Type B pancreatic cell (in vitro differentiated cells): ENCODE measurements at regions not wholly inside any gene's neighbourhood (a gene's known extent, or its start where the extent isn't known, plus 50 kb on each side); places are given as distances from the start of the nearest gene placed in this dataset.

Experiments
- DNase-seq: peaks from one replicate; pipeline ENCODE4 v3.0.0; 2021; ENCODE audit warnings: mixed read lengths; ENCODE audit not compliant: unreplicated experiment; ENCODE audit errors: extremely low spot score
- H3K27ac Mint-ChIP-seq: 2 replicates; pipeline ENCODE4 v1.8.0; 2021; ENCODE audit warnings: mild to moderate bottlenecking, mixed read lengths
- H3K27me3 Mint-ChIP-seq: 2 replicates; pipeline ENCODE4 v1.8.0; 2021; ENCODE audit warnings: mixed read lengths
- H3K36me3 Mint-ChIP-seq: 2 replicates; pipeline ENCODE4 v1.8.0; 2021; ENCODE audit warnings: mixed read lengths
- H3K4me1 Mint-ChIP-seq: one replicate; pipeline ENCODE4 v1.8.0; 2021; ENCODE audit warnings: mixed read lengths; ENCODE audit not compliant: unreplicated experiment
- H3K4me3 Mint-ChIP-seq: 2 replicates; pipeline ENCODE4 v1.8.0; 2021; ENCODE audit warnings: mild to moderate bottlenecking, mixed read lengths
- H3K9me3 Mint-ChIP-seq: 2 replicates; pipeline ENCODE4 v1.8.0; 2021; ENCODE audit warnings: mixed read lengths
- CTCF ChIP-seq: fragments of 200-600 bp; sonication (generic); conservative IDR thresholded peaks from 2 replicates; pipeline ENCODE4 v1.5.0; 2021; ENCODE audit warnings: antibody characterized with exemption, mild to moderate bottlenecking

GRCh38 chr12:105936496-105936895 lies 202.3 kb downstream of the NUAK1 start:
- no peak overlapping the region for H3K4me3 Mint-ChIP-seq
- no peak overlapping the region for H3K27ac Mint-ChIP-seq
- H3K36me3 Mint-ChIP-seq = no peaks in the 10 kb centered on the region
- DNase-seq = no peak
- no peaks in the 10 kb centered on the region for H3K4me1 Mint-ChIP-seq
- TF ChIP-seq CTCF = no peak
- peaks cover 14% of the 10 kb centered on the region for H3K27me3 Mint-ChIP-seq
- H3K9me3 Mint-ChIP-seq = no peaks in the 10 kb centered on the region

GRCh38 chr12:105937009-105937408 lies 201.7 kb downstream of the NUAK1 start:
- no peak overlapping the region for H3K4me3 Mint-ChIP-seq
- no peaks in the 10 kb centered on the region for H3K4me1 Mint-ChIP-seq
- TF ChIP-seq CTCF = no peak
- no peaks in the 10 kb centered on the region for H3K36me3 Mint-ChIP-seq
- no peak for DNase-seq
- H3K27ac Mint-ChIP-seq = no peak overlapping the region
- H3K27me3 Mint-ChIP-seq = peaks cover 10% of the 10 kb centered on the region
- no peaks in the 10 kb centered on the region for H3K9me3 Mint-ChIP-seq

- Mint-ChIP-seq H3K4me1 (no peaks in the 10 kb centered on the region), H3K27ac (no peak overlapping the region), H3K27me3 (peaks cover 8% of the 10 kb centered on the region), H3K36me3 (no peaks in the 10 kb centered on the region), H3K9me3 (no peaks in the 10 kb centered on the region), H3K4me3 (no peak overlapping the region)
- no peak for DNase-seq
- no peak for TF ChIP-seq CTCF
These were observed 199.5 kb downstream of the NUAK1 start for GRCh38 chr12:105939181-105939721.

- Mint-ChIP-seq H3K9me3 (no peaks in the 10 kb centered on the region), H3K4me1 (no peaks in the 10 kb centered on the region)
These were observed 196.5 kb downstream of the NUAK1 start for GRCh38 chr12:105942281-105942680.

GRCh38 chr12:105943525-105943924 lies 195.2 kb downstream of the NUAK1 start:
- no peak for DNase-seq
- no peak for TF ChIP-seq CTCF
- H3K9me3 Mint-ChIP-seq = no peaks in the 10 kb centered on the region
- H3K27ac Mint-ChIP-seq = no peak overlapping the region
- peaks cover 9% of the 10 kb centered on the region for H3K27me3 Mint-ChIP-seq
- H3K36me3 Mint-ChIP-seq = no peaks in the 10 kb centered on the region
- H3K4me1 Mint-ChIP-seq = no peaks in the 10 kb centered on the region
- H3K4me3 Mint-ChIP-seq = no peak overlapping the region

More at GRCh38 chr12:105942281-105942680, 196.5 kb downstream of the NUAK1 start:
- Mint-ChIP-seq H3K27me3 (peaks cover 9% of the 10 kb centered on the region), H3K27ac (no peak overlapping the region), H3K36me3 (no peaks in the 10 kb centered on the region), H3K4me3 (no peak overlapping the region)
- TF ChIP-seq CTCF = no peak
- no peak for DNase-seq

- H3K4me1 Mint-ChIP-seq = no peaks in the 10 kb centered on the region
- H3K27ac Mint-ChIP-seq = no peak overlapping the region
- no peak for DNase-seq
- TF ChIP-seq CTCF = no peak
- H3K36me3 Mint-ChIP-seq = no peaks in the 10 kb centered on the region
- H3K4me3 Mint-ChIP-seq = no peak overlapping the region
- H3K9me3 Mint-ChIP-seq = peaks cover 5% of the 10 kb centered on the region
- H3K27me3 Mint-ChIP-seq = peaks cover 9% of the 10 kb centered on the region
These were observed 194.1 kb downstream of the NUAK1 start for GRCh38 chr12:105944628-105945027.
